ENCODE measurements at regions not wholly inside any gene's neighbourhood (a gene's known extent, or its start where the extent isn't known, plus 50 kb on each side); places are given as distances from the start of the nearest gene placed in this dataset.

DNA sequence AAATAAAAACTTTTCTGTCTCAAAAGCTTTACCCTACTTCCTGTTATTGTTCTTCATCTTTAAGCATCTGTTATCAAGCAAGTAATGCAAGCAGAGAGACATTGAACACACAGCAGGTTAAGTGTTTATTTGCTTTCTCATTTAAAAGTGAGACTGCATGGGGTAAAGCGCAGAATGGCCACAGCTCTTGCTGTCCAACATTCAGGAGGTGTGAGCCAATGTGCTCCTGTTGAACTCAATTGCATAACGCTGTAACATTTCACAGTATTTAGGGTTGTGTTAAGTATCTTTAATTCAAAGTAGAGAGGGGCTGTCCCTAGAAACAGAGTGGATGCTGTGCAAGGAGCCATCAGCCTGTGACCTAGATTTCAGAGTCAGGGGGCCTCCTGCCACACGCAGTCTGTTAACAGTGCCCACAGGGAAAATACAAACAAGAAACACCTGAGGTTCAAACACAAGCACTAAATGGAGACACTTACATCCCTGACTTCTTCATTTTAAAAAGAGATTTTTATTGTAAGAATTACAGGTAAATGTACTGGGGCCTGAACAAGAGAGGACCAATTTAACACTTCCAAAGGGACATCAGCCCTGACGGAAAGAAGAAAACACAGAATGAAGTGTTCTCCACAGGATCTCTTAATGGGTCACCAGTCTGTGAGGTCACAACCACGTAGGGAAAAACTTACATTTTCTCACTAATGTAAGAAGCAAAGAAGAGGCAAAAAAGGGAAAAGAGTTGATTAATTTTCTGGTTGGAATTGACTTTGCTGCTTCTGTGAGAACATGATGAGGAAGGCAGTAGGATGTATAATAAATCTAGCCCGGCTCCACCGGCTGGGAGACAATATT is 815.1 kb downstream of the VGLL3 start:
- TF ChIP-seq, protein P1, sequence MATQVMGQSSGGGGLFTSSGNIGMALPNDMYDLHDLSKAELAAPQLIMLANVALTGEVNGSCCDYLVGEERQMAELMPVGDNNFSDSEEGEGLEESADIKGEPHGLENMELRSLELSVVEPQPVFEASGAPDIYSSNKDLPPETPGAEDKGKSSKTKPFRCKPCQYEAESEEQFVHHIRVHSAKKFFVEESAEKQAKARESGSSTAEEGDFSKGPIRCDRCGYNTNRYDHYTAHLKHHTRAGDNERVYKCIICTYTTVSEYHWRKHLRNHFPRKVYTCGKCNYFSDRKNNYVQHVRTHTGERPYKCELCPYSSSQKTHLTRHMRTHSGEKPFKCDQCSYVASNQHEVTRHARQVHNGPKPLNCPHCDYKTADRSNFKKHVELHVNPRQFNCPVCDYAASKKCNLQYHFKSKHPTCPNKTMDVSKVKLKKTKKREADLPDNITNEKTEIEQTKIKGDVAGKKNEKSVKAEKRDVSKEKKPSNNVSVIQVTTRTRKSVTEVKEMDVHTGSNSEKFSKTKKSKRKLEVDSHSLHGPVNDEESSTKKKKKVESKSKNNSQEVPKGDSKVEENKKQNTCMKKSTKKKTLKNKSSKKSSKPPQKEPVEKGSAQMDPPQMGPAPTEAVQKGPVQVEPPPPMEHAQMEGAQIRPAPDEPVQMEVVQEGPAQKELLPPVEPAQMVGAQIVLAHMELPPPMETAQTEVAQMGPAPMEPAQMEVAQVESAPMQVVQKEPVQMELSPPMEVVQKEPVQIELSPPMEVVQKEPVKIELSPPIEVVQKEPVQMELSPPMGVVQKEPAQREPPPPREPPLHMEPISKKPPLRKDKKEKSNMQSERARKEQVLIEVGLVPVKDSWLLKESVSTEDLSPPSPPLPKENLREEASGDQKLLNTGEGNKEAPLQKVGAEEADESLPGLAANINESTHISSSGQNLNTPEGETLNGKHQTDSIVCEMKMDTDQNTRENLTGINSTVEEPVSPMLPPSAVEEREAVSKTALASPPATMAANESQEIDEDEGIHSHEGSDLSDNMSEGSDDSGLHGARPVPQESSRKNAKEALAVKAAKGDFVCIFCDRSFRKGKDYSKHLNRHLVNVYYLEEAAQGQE (IDR thresholded peaks at IDR 0.05; ENCODE audit: insufficient read depth in 1 of 2, low read depth in 2 of 2, low read length in 2 of 2), result no peak
- no peak for TF ChIP-seq SIN3A (IDR thresholded peaks at IDR 0.05; ENCODE audit: borderline replicate concordance, insufficient read depth, low read length)
- no peak for TF ChIP-seq TAF1 (IDR thresholded peaks at IDR 0.05; ENCODE audit: borderline replicate concordance, insufficient read depth, low read length)
- no peak for TF ChIP-seq FOXP2 (optimal IDR thresholded peaks at IDR 0.05; ENCODE audit: borderline replicate concordance, extremely low read depth, extremely low read length, insufficient read depth)
- TF ChIP-seq POLR2AphosphoS5 (IDR thresholded peaks at IDR 0.05; ENCODE audit: low read depth, low read length), result no peak

DNA sequence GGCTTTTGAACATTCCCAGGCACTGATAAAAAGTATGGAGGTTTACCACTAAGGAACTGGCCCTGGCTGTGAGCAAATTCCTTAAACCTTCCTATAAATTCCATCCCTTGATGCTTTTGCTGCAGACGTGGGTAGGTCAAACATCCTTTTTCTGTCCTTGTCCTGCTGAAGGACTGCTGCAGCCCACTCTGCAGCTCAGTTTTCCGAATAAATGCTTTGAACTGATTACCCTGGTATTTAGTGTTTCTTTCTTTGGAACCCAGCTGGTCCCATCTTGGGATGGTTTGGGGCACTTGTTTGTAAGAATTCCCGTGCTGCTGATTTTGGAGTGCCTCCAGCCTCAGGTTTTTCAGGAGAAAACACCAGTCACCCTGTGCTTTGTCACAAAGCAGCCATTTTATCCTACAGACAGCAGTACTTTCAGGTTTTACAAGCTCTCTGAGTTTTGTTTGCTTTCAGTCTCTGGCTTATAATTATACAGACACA is 815.9 kb downstream of the VGLL3 start:
- no peak for TF ChIP-seq POLR2AphosphoS5 (IDR thresholded peaks at IDR 0.05; ENCODE audit: low read depth, low read length)
- TF ChIP-seq TAF1 (IDR thresholded peaks at IDR 0.05; ENCODE audit: borderline replicate concordance, insufficient read depth, low read length), result no peak
- no peak for TF ChIP-seq FOXP2 (optimal IDR thresholded peaks at IDR 0.05; ENCODE audit: borderline replicate concordance, extremely low read depth, extremely low read length, insufficient read depth)
- no peak for TF ChIP-seq SIN3A (IDR thresholded peaks at IDR 0.05; ENCODE audit: borderline replicate concordance, insufficient read depth, low read length)
- TF ChIP-seq, protein P1 (IDR thresholded peaks at IDR 0.05; ENCODE audit: insufficient read depth in 1 of 2, low read depth in 2 of 2, low read length in 2 of 2), result no peak

DNA sequence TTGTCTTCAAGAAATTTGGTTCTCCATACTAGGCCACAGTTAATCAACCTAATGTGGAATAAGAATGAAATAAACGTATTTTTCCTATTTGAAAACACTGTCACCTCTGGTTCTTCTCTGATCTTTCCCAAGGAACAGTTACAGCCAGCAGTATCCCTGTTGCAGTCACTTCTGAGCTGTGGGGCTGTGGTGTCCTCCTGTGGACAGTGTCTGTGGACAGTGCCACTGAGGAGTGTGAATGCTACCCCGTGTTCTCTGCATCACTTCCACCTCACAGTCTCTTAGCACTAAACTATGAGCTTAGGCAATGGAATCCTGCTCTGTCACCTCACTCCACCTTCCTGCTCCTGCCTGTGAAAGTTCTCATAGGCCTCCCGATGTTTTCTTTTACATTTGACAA is 817.5 kb downstream of the VGLL3 start:
- TF ChIP-seq POLR2AphosphoS5 (IDR thresholded peaks at IDR 0.05; ENCODE audit: low read depth, low read length) (no peak), FOXP2 (optimal IDR thresholded peaks at IDR 0.05; ENCODE audit: borderline replicate concordance, extremely low read depth, extremely low read length, insufficient read depth) (no peak), TAF1 (IDR thresholded peaks at IDR 0.05; ENCODE audit: borderline replicate concordance, insufficient read depth, low read length) (no peak), SIN3A (IDR thresholded peaks at IDR 0.05; ENCODE audit: borderline replicate concordance, insufficient read depth, low read length) (no peak)
- TF ChIP-seq, protein P1 (IDR thresholded peaks at IDR 0.05; ENCODE audit: insufficient read depth in 1 of 2, low read depth in 2 of 2, low read length in 2 of 2), result no peak

DNA sequence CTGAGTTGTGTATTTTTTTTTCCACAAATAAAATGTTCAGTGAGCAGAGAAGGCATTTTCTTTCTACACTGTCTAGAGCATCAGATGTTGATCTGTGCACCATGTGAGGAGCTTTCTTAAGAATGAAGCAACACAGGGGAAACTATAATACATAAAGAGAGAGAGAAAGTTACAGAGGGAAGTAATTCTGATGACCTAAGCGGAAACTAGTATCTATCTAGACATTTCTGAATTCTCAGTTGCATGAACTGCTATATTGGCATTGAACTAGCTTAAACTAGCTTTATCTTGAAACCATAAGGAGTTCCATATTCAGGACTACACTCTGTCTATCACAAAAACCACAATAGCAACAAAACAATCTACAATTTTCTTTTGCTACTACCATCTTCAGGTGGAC is 822.4 kb downstream of the VGLL3 start:
- TF ChIP-seq TAF1 (IDR thresholded peaks at IDR 0.05; ENCODE audit: borderline replicate concordance, insufficient read depth, low read length), result no peak
- TF ChIP-seq, protein P1 (IDR thresholded peaks at IDR 0.05; ENCODE audit: insufficient read depth in 1 of 2, low read depth in 2 of 2, low read length in 2 of 2), result no peak
- no peak for TF ChIP-seq POLR2AphosphoS5 (IDR thresholded peaks at IDR 0.05; ENCODE audit: low read depth, low read length)
- no peak for TF ChIP-seq FOXP2 (optimal IDR thresholded peaks at IDR 0.05; ENCODE audit: borderline replicate concordance, extremely low read depth, extremely low read length, insufficient read depth)
- no peak for TF ChIP-seq SIN3A (IDR thresholded peaks at IDR 0.05; ENCODE audit: borderline replicate concordance, insufficient read depth, low read length)
